Stimulated activated CD4-positive, alpha-beta T cell treated with anti-CD3 and anti-CD28 coated beads, Interleukin-15, amount 100 ng/mL, for 24 hours (primary cell): ENCODE measurements at regions not wholly inside any gene's neighbourhood (a gene's known extent, or its start where the extent isn't known, plus 50 kb on each side); places are given as distances from the start of the nearest gene placed in this dataset.

Experiments used
- DNase-seq: peaks from one replicate; pipeline ENCODE4 v3.0.0-alpha.2; 2020

DNA sequence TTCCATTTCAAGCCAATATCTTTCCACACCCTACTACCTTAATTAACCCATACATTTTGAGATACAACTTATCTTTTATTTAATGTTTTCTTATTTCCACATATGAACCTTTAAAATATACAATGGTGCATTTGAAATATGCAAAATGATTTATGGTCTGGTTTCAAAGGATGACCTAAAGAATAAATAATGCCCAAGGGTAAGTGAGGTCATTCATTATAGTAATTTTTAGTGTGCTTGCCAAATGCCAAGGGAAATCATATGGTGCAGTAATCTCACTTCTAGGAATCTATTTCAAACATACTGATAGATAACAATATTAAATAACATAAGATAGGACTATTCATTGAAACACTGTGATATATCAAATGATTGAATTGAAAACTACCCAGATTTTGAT lies 1055.4 kb downstream of the AGBL1 start:
- DNase-seq = no peak

- no peak for DNase-seq
These were observed 1054.0 kb downstream of the AGBL1 start for GRCh38 chr15:87133704-87134103.

DNA sequence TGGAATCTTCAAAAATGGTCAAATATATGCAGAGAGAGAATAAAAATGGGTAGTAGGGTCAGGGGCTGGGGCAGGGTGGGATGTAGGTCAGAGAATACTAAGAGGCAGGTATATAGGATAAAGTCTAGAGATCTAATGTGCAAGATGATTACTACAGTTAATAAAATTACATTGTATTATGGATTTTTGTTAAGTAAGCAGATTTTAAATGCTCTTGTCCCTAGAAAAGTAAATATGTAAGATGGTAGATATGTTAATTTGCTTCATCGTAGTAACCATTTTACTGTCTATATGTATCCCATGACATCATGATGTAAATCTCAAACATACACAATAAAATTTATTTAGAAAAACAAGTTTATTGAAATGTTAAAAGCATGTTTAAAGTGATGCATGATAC lies 1051.4 kb downstream of the AGBL1 start:
- DNase-seq = no peak

DNA sequence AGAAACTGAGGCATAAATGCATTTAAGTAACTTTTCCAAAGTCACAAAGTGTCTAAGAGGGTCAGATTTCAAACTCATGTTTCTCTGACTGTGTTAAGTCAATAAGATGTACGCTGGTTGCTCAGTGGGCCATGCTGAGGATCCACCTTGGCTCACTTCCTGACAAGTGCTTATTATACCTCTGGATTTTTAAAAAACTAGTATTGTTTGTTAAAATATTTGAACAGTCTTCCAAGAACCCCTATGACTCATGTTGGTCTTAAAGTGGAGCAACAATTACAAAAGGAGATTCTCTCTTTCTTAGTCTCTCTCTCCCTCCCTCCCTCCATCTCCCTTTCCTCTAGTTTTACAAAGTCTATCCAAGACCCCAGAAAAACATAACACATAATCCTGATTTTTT lies 1050.2 kb downstream of the AGBL1 start:
- DNase-seq = no peak

- DNase-seq = no peak
These were observed 1044.2 kb downstream of the AGBL1 start for GRCh38 chr15:87123676-87124382.

- DNase-seq = no peak
These were observed 1041.7 kb downstream of the AGBL1 start for GRCh38 chr15:87121336-87121735.

GRCh38 chr15:87120555-87120954 lies 1040.9 kb downstream of the AGBL1 start:
- no peak for DNase-seq

- no peak for DNase-seq
These were observed 1039.2 kb downstream of the AGBL1 start for GRCh38 chr15:87118846-87119245.

DNA sequence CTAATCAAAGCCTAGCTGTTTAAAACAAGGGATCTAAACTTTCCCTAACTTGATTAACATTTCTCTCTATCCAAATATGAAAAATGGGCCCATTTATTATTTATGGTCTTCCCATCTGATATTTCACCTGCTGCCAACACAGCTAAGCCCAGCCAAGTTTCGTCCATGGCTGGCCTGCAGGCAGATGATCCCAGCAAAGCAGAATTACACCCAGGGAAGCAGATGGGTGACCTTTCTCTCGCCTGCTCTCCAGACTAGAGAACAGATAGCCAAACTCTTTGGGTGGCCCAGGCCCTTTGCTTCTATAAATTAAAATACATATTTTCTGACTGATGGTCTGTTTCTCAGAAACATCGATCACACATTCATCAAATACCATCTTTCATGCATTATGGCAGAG lies 1038.8 kb downstream of the AGBL1 start:
- no peak for DNase-seq

DNA sequence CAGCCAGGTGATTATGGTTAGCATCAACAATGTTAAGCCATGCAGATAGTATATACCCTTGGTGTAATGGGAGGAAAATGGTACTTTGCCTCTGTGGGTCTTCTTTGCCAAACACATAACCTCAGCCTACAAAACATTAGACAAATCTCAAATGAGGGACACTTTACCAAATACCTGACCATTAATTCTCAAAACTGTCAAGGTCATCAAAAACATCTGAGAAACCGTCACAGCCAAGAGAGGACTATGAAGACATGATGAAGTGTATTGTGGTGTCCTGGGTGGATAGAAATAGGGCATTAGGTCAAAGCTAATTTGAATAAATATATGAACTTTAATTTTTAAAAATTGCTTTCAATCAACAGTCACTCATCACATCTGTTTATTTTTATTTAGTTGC lies 1036.1 kb downstream of the AGBL1 start:
- no peak for DNase-seq

- no peak for DNase-seq
These were observed 1020.2 kb downstream of the AGBL1 start for GRCh38 chr15:87099916-87100315.

- no peak for DNase-seq
These were observed 1009.9 kb downstream of the AGBL1 start for GRCh38 chr15:87089551-87089950.

DNA sequence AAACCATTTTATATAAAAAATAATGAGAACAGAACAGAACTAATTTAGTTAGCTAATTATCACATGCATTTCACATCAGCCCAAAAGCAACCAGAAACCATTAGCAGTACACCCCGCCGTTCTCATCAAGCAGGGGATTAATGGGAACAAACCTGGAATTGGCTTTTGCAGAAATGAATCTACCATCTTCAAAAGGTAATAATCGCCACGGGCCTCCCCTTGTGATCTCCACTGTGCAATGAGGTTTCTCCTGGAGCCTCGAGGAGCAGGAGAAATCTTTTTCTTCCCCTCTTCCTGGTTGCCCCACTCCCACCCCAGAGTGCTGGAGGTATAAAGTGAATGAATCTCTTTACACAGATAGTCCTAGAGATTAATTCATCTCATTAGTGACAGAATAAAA lies 1003.5 kb downstream of the AGBL1 start:
- DNase-seq = no peak

- no peak for DNase-seq
These were observed 1002.9 kb downstream of the AGBL1 start for GRCh38 chr15:87082581-87082980.

GRCh38 chr15:87080547-87080946 lies 1000.9 kb downstream of the AGBL1 start:
- DNase-seq = no peak
